ENCODE measurements at regions not wholly inside any gene's neighbourhood (a gene's known extent, or its start where the extent isn't known, plus 50 kb on each side); places are given as distances from the start of the nearest gene placed in this dataset.

DNA sequence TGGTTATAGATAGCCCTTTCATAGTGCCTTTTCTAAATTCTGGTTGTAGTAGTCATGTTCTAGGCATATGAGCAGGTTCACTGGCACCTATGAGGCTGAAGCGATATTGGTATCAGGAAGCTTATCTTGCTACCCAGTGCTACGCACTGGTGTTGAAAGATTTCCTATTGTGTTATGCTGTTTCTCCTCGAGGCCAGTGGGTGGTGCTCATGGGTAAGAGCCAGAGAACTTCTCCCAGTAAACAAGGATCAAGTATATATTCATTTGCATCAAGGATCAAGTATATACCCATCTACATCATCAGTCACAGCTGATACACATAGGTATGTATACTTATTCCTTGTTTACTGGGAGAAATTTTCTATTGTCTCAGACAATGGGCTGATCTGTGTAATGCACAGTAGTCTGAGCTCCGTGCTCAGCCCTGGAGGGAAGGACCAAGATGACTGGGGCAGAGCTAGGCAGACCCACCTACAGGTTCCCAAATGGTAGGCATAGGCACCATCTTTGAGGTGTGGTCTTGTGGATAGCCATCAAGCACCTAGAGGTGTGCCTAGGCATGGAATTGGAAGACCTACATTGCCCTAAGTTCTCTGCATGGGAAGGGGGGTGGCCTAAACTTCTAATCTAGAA, 101.2 kb upstream of the GALNT13 start:
- H4K8ac ChIP-seq (ENCODE audit: extremely low read depth, insufficient read depth, low read length) = no peak overlapping the region
- H2BK15ac ChIP-seq (ENCODE audit: low read length) = no peak overlapping the region
- WGBS, 2 experiments (ENCODE audit: extremely low coverage in 1 of 2, insufficient coverage in 1 of 2, insufficient read length in 1 of 2, insufficient replicate concordance in 2 of 2, low coverage in 1 of 2, low lambda C conversion rate in 2 of 2, missing lambda C conversion rate in 1 of 2) = 66% methylated on average over 4 of the region's 4 CpGs; no CpG with 5 or more reads in 1 of the 2 experiments
- no peaks in the 10 kb centered on the region for H3K79me2 ChIP-seq (ENCODE audit: control insufficient read depth in 1 of 2, insufficient read depth in 2 of 2, low read length in 2 of 2)
- no peaks in the 10 kb centered on the region for H3K36me3 ChIP-seq (ENCODE audit: control insufficient read depth in 2 of 4, insufficient read depth in 4 of 4, low read length in 3 of 4)
- peaks cover 0 to 4% of the 10 kb centered on the region in 2 experiments; a peak in 3 of 4 replicates for H3K9me3 ChIP-seq (ENCODE audit: insufficient read depth in 2 of 2, low read depth in 1 of 2, low read length in 1 of 2)
- no peak overlapping the region for H2AFZ ChIP-seq (ENCODE audit: low read length)
- no peak for DNase-seq (ENCODE audit: low read depth in 1 of 2, low spot score in 2 of 2)
- no peak overlapping the region for H4K91ac ChIP-seq (replicated peaks; ENCODE audit: insufficient read length, low read length)
- H2BK20ac ChIP-seq (ENCODE audit: low read length) = no peak overlapping the region
- no peak overlapping the region for H3K23ac ChIP-seq (ENCODE audit: insufficient read length)
- no peak overlapping the region for H3K56ac ChIP-seq (replicated peaks; ENCODE audit: insufficient read length, low read depth, low read length)
- H2BK120ac ChIP-seq (replicated peaks; ENCODE audit: low read depth, low read length) = no peak overlapping the region
- no peak overlapping the region for H3K4ac ChIP-seq (replicated peaks; ENCODE audit: insufficient read length, low read depth, low read length)
- H3K18ac ChIP-seq (ENCODE audit: extremely low read depth, low read length) = no peak overlapping the region
- no peak overlapping the region for H4K5ac ChIP-seq (ENCODE audit: insufficient read length, low read depth, low read length)
- no peaks in the 10 kb centered on the region for H3K27me3 ChIP-seq (replicated peaks in 1 of 4; ENCODE audit: control insufficient read depth in 3 of 4, extremely low read depth in 1 of 4, insufficient read depth in 3 of 4, low read length in 3 of 4)
- peak; percentile 94 for FAIRE-seq
- H3K79me1 ChIP-seq (ENCODE audit: low read depth, low read length) = no peaks in the 10 kb centered on the region
- H3K27ac ChIP-seq (ENCODE audit: low read depth, low read length) = no peak overlapping the region
- CTCF ChIA-PET (ENCODE audit: partially characterized antibody) = interaction anchor here (0.6 to 2.7 kb wide), 24 partner anchors 9 to 638 kb away, joined by 3 to 18 read pairs (median 4); no protein-coding TSS in a partner anchor
- H3K23me2 ChIP-seq (ENCODE audit: low read depth, low read length) = no peaks in the 10 kb centered on the region
- H2AK5ac ChIP-seq (ENCODE audit: low read depth, low read length) = no peak overlapping the region
- H3K4me1 ChIP-seq (replicated peaks in 1 of 4; ENCODE audit: control insufficient read depth in 3 of 4, insufficient read depth in 4 of 4, low read length in 3 of 4) = no peaks in the 10 kb centered on the region
- no peaks in the 10 kb centered on the region for H4K20me1 ChIP-seq (replicated peaks in 1 of 2; ENCODE audit: control insufficient read depth in 1 of 2, insufficient read depth in 2 of 2, low read length in 2 of 2)
- H3K4me3 ChIP-seq (ENCODE audit: extremely low read depth in 1 of 4, insufficient read depth in 2 of 4, low read depth in 3 of 4, low read length in 4 of 4) = no peak overlapping the region
- H3K4me2 ChIP-seq (ENCODE audit: insufficient read depth in 1 of 2, low read depth in 2 of 2, low read length in 2 of 2) = no peak overlapping the region
- no peak overlapping the region for H3K14ac ChIP-seq (ENCODE audit: insufficient read length)
- H2BK5ac ChIP-seq (ENCODE audit: low read depth, low read length) = no peak overlapping the region
- no peak overlapping the region for H3K9ac ChIP-seq (replicated peaks in 1 of 4; ENCODE audit: extremely low read depth in 1 of 4, low read depth in 3 of 4, low read length in 3 of 4)
- POLR2A ChIA-PET (ENCODE audit: partially characterized antibody) = no interaction called here
- H2BK12ac ChIP-seq (ENCODE audit: low read depth, low read length) = no peak overlapping the region
- TF ChIP-seq SUZ12 (IDR thresholded peaks at IDR 0.05; ENCODE audit: low read length) (no peak), POLR2A (IDR thresholded peaks at IDR 0.05; ENCODE audit: control extremely low read depth in 1 of 2, low read depth in 2 of 2, low read length in 2 of 2) (no peak), RFX5 (IDR thresholded peaks at IDR 0.05; ENCODE audit: borderline replicate concordance, low read depth, low read length) (no peak), BRCA1 (IDR thresholded peaks at IDR 0.05; ENCODE audit: low read depth, low read length) (no peak), TAF7 (optimal IDR thresholded peaks at IDR 0.05; ENCODE audit: borderline replicate concordance, low read depth, low read length) (no peak), HDAC6 (IDR thresholded peaks at IDR 0.05; ENCODE audit: low read depth, low read length) (no peak), KDM1A (IDR thresholded peaks at IDR 0.05; ENCODE audit: borderline replicate concordance, low read length) (no peak), CEBPB (IDR thresholded peaks at IDR 0.05; ENCODE audit: low read depth, low read length) (no peak), SP4 (IDR thresholded peaks at IDR 0.05; ENCODE audit: low read length) (no peak)
- TF ChIP-seq, protein P1, sequence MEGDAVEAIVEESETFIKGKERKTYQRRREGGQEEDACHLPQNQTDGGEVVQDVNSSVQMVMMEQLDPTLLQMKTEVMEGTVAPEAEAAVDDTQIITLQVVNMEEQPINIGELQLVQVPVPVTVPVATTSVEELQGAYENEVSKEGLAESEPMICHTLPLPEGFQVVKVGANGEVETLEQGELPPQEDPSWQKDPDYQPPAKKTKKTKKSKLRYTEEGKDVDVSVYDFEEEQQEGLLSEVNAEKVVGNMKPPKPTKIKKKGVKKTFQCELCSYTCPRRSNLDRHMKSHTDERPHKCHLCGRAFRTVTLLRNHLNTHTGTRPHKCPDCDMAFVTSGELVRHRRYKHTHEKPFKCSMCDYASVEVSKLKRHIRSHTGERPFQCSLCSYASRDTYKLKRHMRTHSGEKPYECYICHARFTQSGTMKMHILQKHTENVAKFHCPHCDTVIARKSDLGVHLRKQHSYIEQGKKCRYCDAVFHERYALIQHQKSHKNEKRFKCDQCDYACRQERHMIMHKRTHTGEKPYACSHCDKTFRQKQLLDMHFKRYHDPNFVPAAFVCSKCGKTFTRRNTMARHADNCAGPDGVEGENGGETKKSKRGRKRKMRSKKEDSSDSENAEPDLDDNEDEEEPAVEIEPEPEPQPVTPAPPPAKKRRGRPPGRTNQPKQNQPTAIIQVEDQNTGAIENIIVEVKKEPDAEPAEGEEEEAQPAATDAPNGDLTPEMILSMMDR (IDR thresholded peaks at IDR 0.05; ENCODE audit: control extremely low read depth in 1 of 3, insufficient read depth in 1 of 3, low read depth in 1 of 3, low read length in 3 of 3) = peak in 2 of 3 experiments; percentile 51 to 78; a peak in 3 of 4 replicates
- TF ChIP-seq, protein P2, sequence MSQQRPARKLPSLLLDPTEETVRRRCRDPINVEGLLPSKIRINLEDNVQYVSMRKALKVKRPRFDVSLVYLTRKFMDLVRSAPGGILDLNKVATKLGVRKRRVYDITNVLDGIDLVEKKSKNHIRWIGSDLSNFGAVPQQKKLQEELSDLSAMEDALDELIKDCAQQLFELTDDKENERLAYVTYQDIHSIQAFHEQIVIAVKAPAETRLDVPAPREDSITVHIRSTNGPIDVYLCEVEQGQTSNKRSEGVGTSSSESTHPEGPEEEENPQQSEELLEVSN (IDR thresholded peaks at IDR 0.05) = no peak
